GM18868 (cell line): ENCODE measurements at regions not wholly inside any gene's neighbourhood (a gene's known extent, or its start where the extent isn't known, plus 50 kb on each side); places are given as distances from the start of the nearest gene placed in this dataset.
A peak's percentile ranks its signal among the peaks of the same experiment; 100 is the strongest.

Source experiments
- ATAC-seq: cut with Tn5 transposase; IDR thresholded peaks from one replicate; pipeline ENCODE4 v1.9.1; 2021; ENCODE audit warnings: mild to moderate bottlenecking, moderate library complexity; ENCODE audit not compliant: unreplicated experiment

- no peak for ATAC-seq
Measured at GRCh38 chr20:24738058-24738775, 210.9 kb upstream of the CST7 start.

- peak; percentile 70 for ATAC-seq
Measured at GRCh38 chr20:24738981-24739633, 210.0 kb upstream of the CST7 start.

GRCh38 chr20:24739746-24740145, 209.3 kb upstream of the CST7 start:
- no peak for ATAC-seq

- no peak for ATAC-seq
Measured at GRCh38 chr20:24741493-24742072, 207.5 kb upstream of the CST7 start.

GRCh38 chr20:24742436-24742835, 206.6 kb upstream of the CST7 start:
- ATAC-seq, result no peak

GRCh38 chr20:24742989-24743388, 206.1 kb upstream of the CST7 start:
- no peak for ATAC-seq

- ATAC-seq, result no peak
Measured at GRCh38 chr20:24743641-24744040, 205.4 kb upstream of the CST7 start.

- no peak for ATAC-seq
Measured at GRCh38 chr20:24744747-24745146, 204.3 kb upstream of the CST7 start.

GRCh38 chr20:24745206-24745605, 203.9 kb upstream of the CST7 start:
- no peak for ATAC-seq

- no peak for ATAC-seq
Measured at GRCh38 chr20:24745617-24746350, 203.3 kb upstream of the CST7 start.

- no peak for ATAC-seq
Measured at GRCh38 chr20:24746351-24746685, 202.8 kb upstream of the CST7 start.

GRCh38 chr20:24747010-24747712, 201.9 kb upstream of the CST7 start:
- ATAC-seq, result no peak

- ATAC-seq, result no peak
Measured at GRCh38 chr20:24747881-24748595, 201.0 kb upstream of the CST7 start.

GRCh38 chr20:24751551-24751950, 197.5 kb upstream of the CST7 start:
- no peak for ATAC-seq

GRCh38 chr20:24752612-24753011, 196.5 kb upstream of the CST7 start:
- ATAC-seq, result no peak

GRCh38 chr20:24753130-24753529, 195.9 kb upstream of the CST7 start:
- ATAC-seq, result no peak

- ATAC-seq, result no peak
Measured at GRCh38 chr20:24754691-24755090, 194.4 kb upstream of the CST7 start.

- ATAC-seq, result no peak
Measured at GRCh38 chr20:24755411-24755922, 193.6 kb upstream of the CST7 start.

GRCh38 chr20:24756292-24757025, 192.6 kb upstream of the CST7 start:
- ATAC-seq, result no peak
